H1 (cell line): ENCODE measurements at regions not wholly inside any gene's neighbourhood (a gene's known extent, or its start where the extent isn't known, plus 50 kb on each side); places are given as distances from the start of the nearest gene placed in this dataset.

Experiments used
- TF ChIP-seq, protein P1 (sequence below): fragments of 300-600 bp; sonication (generic); IDR thresholded peaks from 2 replicates; pipeline ENCODE4 v1.7.1; 2012; ENCODE audit warnings: low read length, moderate library complexity, mild to moderate bottlenecking, inconsistent platforms; ENCODE audit not compliant: insufficient replicate concordance

DNA sequence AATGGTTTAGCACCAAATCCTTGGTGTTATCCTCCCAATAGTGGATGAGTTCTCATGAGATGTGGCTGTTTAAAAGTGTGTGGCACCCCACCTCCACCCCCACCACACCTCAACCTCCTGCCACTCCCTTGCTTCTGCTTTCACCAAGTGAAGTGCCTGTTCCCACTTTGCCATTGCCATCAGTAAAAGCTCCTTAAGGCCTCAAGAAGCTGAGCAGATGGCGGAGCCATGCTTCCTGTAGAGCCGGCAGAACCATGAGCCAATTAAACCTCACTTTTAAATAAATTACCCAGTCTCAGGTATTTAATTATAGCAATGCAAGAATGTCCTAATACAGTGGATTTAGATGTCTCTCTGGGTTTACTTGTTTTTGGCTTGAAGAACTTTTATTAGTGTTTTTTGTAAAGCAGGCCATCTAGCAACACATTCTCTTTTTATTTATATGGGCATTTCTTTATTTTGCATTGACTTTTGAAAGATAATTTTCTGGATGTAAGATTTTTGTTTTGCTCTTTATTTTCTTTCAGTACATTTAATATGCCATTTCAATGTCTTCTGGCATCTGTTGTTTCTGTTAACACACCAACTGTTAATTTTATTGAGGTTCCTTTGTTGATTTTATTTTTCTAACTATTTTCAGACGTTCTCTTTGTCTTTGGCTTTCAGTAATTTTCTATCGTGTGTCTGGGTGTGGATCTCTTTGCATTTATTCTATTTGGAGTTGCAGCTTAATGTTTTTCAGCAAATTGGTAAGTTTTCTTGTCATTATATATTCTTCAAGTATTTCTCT, 724.5 kb upstream of the CNTN5 start (continued):
- TF ChIP-seq, protein P1, sequence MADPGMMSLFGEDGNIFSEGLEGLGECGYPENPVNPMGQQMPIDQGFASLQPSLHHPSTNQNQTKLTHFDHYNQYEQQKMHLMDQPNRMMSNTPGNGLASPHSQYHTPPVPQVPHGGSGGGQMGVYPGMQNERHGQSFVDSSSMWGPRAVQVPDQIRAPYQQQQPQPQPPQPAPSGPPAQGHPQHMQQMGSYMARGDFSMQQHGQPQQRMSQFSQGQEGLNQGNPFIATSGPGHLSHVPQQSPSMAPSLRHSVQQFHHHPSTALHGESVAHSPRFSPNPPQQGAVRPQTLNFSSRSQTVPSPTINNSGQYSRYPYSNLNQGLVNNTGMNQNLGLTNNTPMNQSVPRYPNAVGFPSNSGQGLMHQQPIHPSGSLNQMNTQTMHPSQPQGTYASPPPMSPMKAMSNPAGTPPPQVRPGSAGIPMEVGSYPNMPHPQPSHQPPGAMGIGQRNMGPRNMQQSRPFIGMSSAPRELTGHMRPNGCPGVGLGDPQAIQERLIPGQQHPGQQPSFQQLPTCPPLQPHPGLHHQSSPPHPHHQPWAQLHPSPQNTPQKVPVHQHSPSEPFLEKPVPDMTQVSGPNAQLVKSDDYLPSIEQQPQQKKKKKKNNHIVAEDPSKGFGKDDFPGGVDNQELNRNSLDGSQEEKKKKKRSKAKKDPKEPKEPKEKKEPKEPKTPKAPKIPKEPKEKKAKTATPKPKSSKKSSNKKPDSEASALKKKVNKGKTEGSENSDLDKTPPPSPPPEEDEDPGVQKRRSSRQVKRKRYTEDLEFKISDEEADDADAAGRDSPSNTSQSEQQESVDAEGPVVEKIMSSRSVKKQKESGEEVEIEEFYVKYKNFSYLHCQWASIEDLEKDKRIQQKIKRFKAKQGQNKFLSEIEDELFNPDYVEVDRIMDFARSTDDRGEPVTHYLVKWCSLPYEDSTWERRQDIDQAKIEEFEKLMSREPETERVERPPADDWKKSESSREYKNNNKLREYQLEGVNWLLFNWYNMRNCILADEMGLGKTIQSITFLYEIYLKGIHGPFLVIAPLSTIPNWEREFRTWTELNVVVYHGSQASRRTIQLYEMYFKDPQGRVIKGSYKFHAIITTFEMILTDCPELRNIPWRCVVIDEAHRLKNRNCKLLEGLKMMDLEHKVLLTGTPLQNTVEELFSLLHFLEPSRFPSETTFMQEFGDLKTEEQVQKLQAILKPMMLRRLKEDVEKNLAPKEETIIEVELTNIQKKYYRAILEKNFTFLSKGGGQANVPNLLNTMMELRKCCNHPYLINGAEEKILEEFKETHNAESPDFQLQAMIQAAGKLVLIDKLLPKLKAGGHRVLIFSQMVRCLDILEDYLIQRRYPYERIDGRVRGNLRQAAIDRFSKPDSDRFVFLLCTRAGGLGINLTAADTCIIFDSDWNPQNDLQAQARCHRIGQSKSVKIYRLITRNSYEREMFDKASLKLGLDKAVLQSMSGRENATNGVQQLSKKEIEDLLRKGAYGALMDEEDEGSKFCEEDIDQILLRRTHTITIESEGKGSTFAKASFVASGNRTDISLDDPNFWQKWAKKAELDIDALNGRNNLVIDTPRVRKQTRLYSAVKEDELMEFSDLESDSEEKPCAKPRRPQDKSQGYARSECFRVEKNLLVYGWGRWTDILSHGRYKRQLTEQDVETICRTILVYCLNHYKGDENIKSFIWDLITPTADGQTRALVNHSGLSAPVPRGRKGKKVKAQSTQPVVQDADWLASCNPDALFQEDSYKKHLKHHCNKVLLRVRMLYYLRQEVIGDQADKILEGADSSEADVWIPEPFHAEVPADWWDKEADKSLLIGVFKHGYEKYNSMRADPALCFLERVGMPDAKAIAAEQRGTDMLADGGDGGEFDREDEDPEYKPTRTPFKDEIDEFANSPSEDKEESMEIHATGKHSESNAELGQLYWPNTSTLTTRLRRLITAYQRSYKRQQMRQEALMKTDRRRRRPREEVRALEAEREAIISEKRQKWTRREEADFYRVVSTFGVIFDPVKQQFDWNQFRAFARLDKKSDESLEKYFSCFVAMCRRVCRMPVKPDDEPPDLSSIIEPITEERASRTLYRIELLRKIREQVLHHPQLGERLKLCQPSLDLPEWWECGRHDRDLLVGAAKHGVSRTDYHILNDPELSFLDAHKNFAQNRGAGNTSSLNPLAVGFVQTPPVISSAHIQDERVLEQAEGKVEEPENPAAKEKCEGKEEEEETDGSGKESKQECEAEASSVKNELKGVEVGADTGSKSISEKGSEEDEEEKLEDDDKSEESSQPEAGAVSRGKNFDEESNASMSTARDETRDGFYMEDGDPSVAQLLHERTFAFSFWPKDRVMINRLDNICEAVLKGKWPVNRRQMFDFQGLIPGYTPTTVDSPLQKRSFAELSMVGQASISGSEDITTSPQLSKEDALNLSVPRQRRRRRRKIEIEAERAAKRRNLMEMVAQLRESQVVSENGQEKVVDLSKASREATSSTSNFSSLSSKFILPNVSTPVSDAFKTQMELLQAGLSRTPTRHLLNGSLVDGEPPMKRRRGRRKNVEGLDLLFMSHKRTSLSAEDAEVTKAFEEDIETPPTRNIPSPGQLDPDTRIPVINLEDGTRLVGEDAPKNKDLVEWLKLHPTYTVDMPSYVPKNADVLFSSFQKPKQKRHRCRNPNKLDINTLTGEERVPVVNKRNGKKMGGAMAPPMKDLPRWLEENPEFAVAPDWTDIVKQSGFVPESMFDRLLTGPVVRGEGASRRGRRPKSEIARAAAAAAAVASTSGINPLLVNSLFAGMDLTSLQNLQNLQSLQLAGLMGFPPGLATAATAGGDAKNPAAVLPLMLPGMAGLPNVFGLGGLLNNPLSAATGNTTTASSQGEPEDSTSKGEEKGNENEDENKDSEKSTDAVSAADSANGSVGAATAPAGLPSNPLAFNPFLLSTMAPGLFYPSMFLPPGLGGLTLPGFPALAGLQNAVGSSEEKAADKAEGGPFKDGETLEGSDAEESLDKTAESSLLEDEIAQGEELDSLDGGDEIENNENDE: no peak
